ENCODE measurements at regions not wholly inside any gene's neighbourhood (a gene's known extent, or its start where the extent isn't known, plus 50 kb on each side); places are given as distances from the start of the nearest gene placed in this dataset.

GRCh38 chr2:158907926-158908456, 60.4 kb upstream of the TANC1 start:
- Mint-ChIP-seq H3K27me3 (ENCODE audit: low read depth, poor library complexity) (no peaks in the 10 kb centered on the region), H3K36me3 (ENCODE audit: low read depth) (no peaks in the 10 kb centered on the region), H3K27ac (peak overlapping the region; percentile 92), H3K9me3 (peaks cover 3% of the 10 kb centered on the region), H3K4me3 (no peak overlapping the region), H3K4me1 (peaks cover 83% of the 10 kb centered on the region)
- no peak for DNase-seq
- no peak for TF ChIP-seq CTCF (IDR thresholded peaks at IDR 0.05)

GRCh38 chr2:158912112-158912511, 56.3 kb upstream of the TANC1 start:
- peaks cover 67% of the 10 kb centered on the region for H3K4me1 Mint-ChIP-seq
- peaks cover 7% of the 10 kb centered on the region for H3K9me3 Mint-ChIP-seq
- no peak for DNase-seq
- H3K4me3 Mint-ChIP-seq = no peak overlapping the region
- peak overlapping the region; percentile 6 for H3K27ac Mint-ChIP-seq
- H3K36me3 Mint-ChIP-seq (ENCODE audit: low read depth) = no peaks in the 10 kb centered on the region
- TF ChIP-seq CTCF (IDR thresholded peaks at IDR 0.05) = no peak
- H3K27me3 Mint-ChIP-seq (ENCODE audit: low read depth, poor library complexity) = no peaks in the 10 kb centered on the region

GRCh38 chr2:158912765-158913164, 55.7 kb upstream of the TANC1 start:
- Mint-ChIP-seq H3K4me3 (no peak overlapping the region), H3K36me3 (ENCODE audit: low read depth) (no peaks in the 10 kb centered on the region), H3K27me3 (ENCODE audit: low read depth, poor library complexity) (no peaks in the 10 kb centered on the region), H3K9me3 (peaks cover 7% of the 10 kb centered on the region), H3K4me1 (peaks cover 60% of the 10 kb centered on the region), H3K27ac (no peak overlapping the region)
- no peak for DNase-seq
- TF ChIP-seq CTCF (IDR thresholded peaks at IDR 0.05) = no peak

- no peak for TF ChIP-seq CTCF (IDR thresholded peaks at IDR 0.05)
- peaks cover 54% of the 10 kb centered on the region for H3K4me1 Mint-ChIP-seq
Measured at GRCh38 chr2:158914066-158914465, 54.4 kb upstream of the TANC1 start.

GRCh38 chr2:158914731-158915130, 53.7 kb upstream of the TANC1 start:
- Mint-ChIP-seq H3K4me1 (peaks cover 54% of the 10 kb centered on the region), H3K27ac (no peak overlapping the region), H3K27me3 (ENCODE audit: low read depth, poor library complexity) (no peaks in the 10 kb centered on the region), H3K36me3 (ENCODE audit: low read depth) (peaks cover 8% of the 10 kb centered on the region), H3K4me3 (no peak overlapping the region), H3K9me3 (peaks cover 18% of the 10 kb centered on the region)
- TF ChIP-seq CTCF (IDR thresholded peaks at IDR 0.05) = no peak
- DNase-seq = no peak

More at GRCh38 chr2:158914066-158914465, 54.4 kb upstream of the TANC1 start:
- Mint-ChIP-seq H3K27me3 (ENCODE audit: low read depth, poor library complexity) (no peaks in the 10 kb centered on the region), H3K9me3 (peaks cover 14% of the 10 kb centered on the region), H3K4me3 (no peak overlapping the region), H3K27ac (no peak overlapping the region), H3K36me3 (ENCODE audit: low read depth) (peaks cover 5% of the 10 kb centered on the region)
- no peak for DNase-seq

- no peak for TF ChIP-seq CTCF (IDR thresholded peaks at IDR 0.05)
- DNase-seq = no peak
- Mint-ChIP-seq H3K4me3 (no peak overlapping the region), H3K4me1 (peaks cover 48% of the 10 kb centered on the region), H3K27me3 (ENCODE audit: low read depth, poor library complexity) (no peaks in the 10 kb centered on the region), H3K36me3 (ENCODE audit: low read depth) (peaks cover 9% of the 10 kb centered on the region), H3K27ac (no peak overlapping the region), H3K9me3 (peaks cover 24% of the 10 kb centered on the region)
Measured at GRCh38 chr2:158917121-158917520, 51.3 kb upstream of the TANC1 start.
